ENCODE measurements at regions not wholly inside any gene's neighbourhood (a gene's known extent, or its start where the extent isn't known, plus 50 kb on each side); places are given as distances from the start of the nearest gene placed in this dataset.
A peak's percentile ranks its signal among the peaks of the same experiment; 100 is the strongest.

- no peak for DNase-seq (ENCODE audit: low read depth)
- H3K4me3 ChIP-seq (ENCODE audit: low read depth, low read length): no peak overlapping the region
- no peak for TF ChIP-seq CTCF (conservative IDR thresholded peaks at IDR 0.05; ENCODE audit: low read depth, low read length)
Measured at GRCh38 chr16:55252577-55252976, 71.4 kb upstream of the IRX6 start.

- no peak for DNase-seq (ENCODE audit: low read depth)
- H3K4me3 ChIP-seq (ENCODE audit: low read depth, low read length): no peak overlapping the region
- no peak for TF ChIP-seq CTCF (conservative IDR thresholded peaks at IDR 0.05; ENCODE audit: low read depth, low read length)
Measured at GRCh38 chr16:55253987-55254386, 70.0 kb upstream of the IRX6 start.

GRCh38 chr16:55255733-55256282 is 68.2 kb upstream of the IRX6 start:
- H3K4me3 ChIP-seq (ENCODE audit: low read depth, low read length): no peak overlapping the region
- DNase-seq (ENCODE audit: low read depth): no peak
- TF ChIP-seq CTCF (conservative IDR thresholded peaks at IDR 0.05; ENCODE audit: low read depth, low read length): no peak

- no peak overlapping the region for H3K4me3 ChIP-seq (ENCODE audit: low read depth, low read length)
- TF ChIP-seq CTCF (conservative IDR thresholded peaks at IDR 0.05; ENCODE audit: low read depth, low read length): no peak
- no peak for DNase-seq (ENCODE audit: low read depth)
Measured at GRCh38 chr16:55256412-55257016, 67.5 kb upstream of the IRX6 start.

GRCh38 chr16:55257966-55258613 is 65.9 kb upstream of the IRX6 start:
- H3K4me3 ChIP-seq (ENCODE audit: low read depth, low read length): no peak overlapping the region
- TF ChIP-seq CTCF (conservative IDR thresholded peaks at IDR 0.05; ENCODE audit: low read depth, low read length): peak; percentile 83
- peak; percentile 4 for DNase-seq (ENCODE audit: low read depth)

GRCh38 chr16:55261301-55261700 is 62.7 kb upstream of the IRX6 start:
- no peak overlapping the region for H3K4me3 ChIP-seq (ENCODE audit: low read depth, low read length)
- no peak for DNase-seq (ENCODE audit: low read depth)
- TF ChIP-seq CTCF (conservative IDR thresholded peaks at IDR 0.05; ENCODE audit: low read depth, low read length): no peak

All from epithelial cell of proximal tubule (primary cell).